ENCODE measurements at regions not wholly inside any gene's neighbourhood (a gene's known extent, or its start where the extent isn't known, plus 50 kb on each side); places are given as distances from the start of the nearest gene placed in this dataset.

- Mint-ChIP-seq H3K36me3 (ENCODE audit: insufficient read depth, unreplicated experiment) (no peaks in the 10 kb centered on the region), H3K4me1 (ENCODE audit: low read depth, unreplicated experiment) (no peaks in the 10 kb centered on the region), H3K27me3 (ENCODE audit: insufficient read depth, unreplicated experiment) (no peaks in the 10 kb centered on the region), H3K27ac (ENCODE audit: unreplicated experiment) (no peak overlapping the region), H3K9me3 (ENCODE audit: unreplicated experiment) (no peaks in the 10 kb centered on the region), H3K4me3 (ENCODE audit: unreplicated experiment) (no peak overlapping the region)
- ChIA-PET CTCF (no interaction called here), POLR2A (no interaction called here)
- no TSS peak for BruUV-seq (replicated peaks)
- no peaks in the 10 kb centered on the region for H3K4me1 ChIP-seq
- DNase-seq, result no peak
- no peak overlapping the region for H3K4me3 ChIP-seq (ENCODE audit: low read depth, low read length)
- no peaks in the 10 kb centered on the region for H3K9me3 ChIP-seq
- intact Hi-C loops (cut with micrococcal nuclease; ENCODE audit: unreplicated experiment), result no loop called here
- TF ChIP-seq CTCF (IDR thresholded peaks at IDR 0.05; ENCODE audit: insufficient read depth in 1 of 2, low read depth in 1 of 2, low read length in 1 of 2, severe bottlenecking in 1 of 2, unreplicated experiment in 1 of 2), result no peak
- no peaks in the 10 kb centered on the region for H3K36me3 ChIP-seq (ENCODE audit: control insufficient read depth, insufficient read depth, low read length)
- no peaks in the 10 kb centered on the region for H3K27me3 ChIP-seq (replicated peaks; ENCODE audit: control insufficient read depth, insufficient read depth, low read length)
Measured at GRCh38 chr1:221606256-221606655, 135.6 kb downstream of the DUSP10 start.

GRCh38 chr1:221608835-221609320 is 133.0 kb downstream of the DUSP10 start:
- POLR2A ChIA-PET, result no interaction called here
- BruUV-seq (replicated peaks), result no TSS peak

GRCh38 chr1:221611656-221612046 is 130.2 kb downstream of the DUSP10 start:
- H3K4me1 ChIP-seq, result peaks cover 9% of the 10 kb centered on the region; the same call in 1 of the 2 replicates
- intact Hi-C loops (cut with micrococcal nuclease; ENCODE audit: unreplicated experiment), result no loop called here
- no peak for DNase-seq
- CTCF ChIA-PET, result no interaction called here
- no TSS peak for BruUV-seq (replicated peaks)
- Mint-ChIP-seq H3K27me3 (ENCODE audit: insufficient read depth, unreplicated experiment) (no peaks in the 10 kb centered on the region), H3K27ac (ENCODE audit: unreplicated experiment) (no peak overlapping the region), H3K4me1 (ENCODE audit: low read depth, unreplicated experiment) (peaks cover 7% of the 10 kb centered on the region), H3K9me3 (ENCODE audit: unreplicated experiment) (no peaks in the 10 kb centered on the region), H3K4me3 (ENCODE audit: unreplicated experiment) (peak overlapping the region; percentile 2), H3K36me3 (ENCODE audit: insufficient read depth, unreplicated experiment) (no peaks in the 10 kb centered on the region)
- POLR2A ChIA-PET, result no interaction called here
- H3K36me3 ChIP-seq (ENCODE audit: control insufficient read depth, insufficient read depth, low read length), result no peaks in the 10 kb centered on the region
- TF ChIP-seq CTCF (IDR thresholded peaks at IDR 0.05; ENCODE audit: insufficient read depth in 1 of 2, low read depth in 1 of 2, low read length in 1 of 2, severe bottlenecking in 1 of 2, unreplicated experiment in 1 of 2), result no peak
- no peaks in the 10 kb centered on the region for H3K27me3 ChIP-seq (replicated peaks; ENCODE audit: control insufficient read depth, insufficient read depth, low read length)
- H3K4me3 ChIP-seq (ENCODE audit: low read depth, low read length), result no peak overlapping the region
- no peaks in the 10 kb centered on the region for H3K9me3 ChIP-seq

More at GRCh38 chr1:221608835-221609320, 133.0 kb downstream of the DUSP10 start:
- no peak overlapping the region for H3K4me3 Mint-ChIP-seq (ENCODE audit: unreplicated experiment)
- intact Hi-C loops (cut with micrococcal nuclease; ENCODE audit: unreplicated experiment), result no loop called here
- no peaks in the 10 kb centered on the region for H3K9me3 Mint-ChIP-seq (ENCODE audit: unreplicated experiment)
- Histone ChIP-seq H3K4me1 (peaks cover 9% of the 10 kb centered on the region; the same call in 1 of the 2 replicates), H3K9me3 (no peaks in the 10 kb centered on the region), H3K27me3 (replicated peaks; ENCODE audit: control insufficient read depth, insufficient read depth, low read length) (no peaks in the 10 kb centered on the region), H3K4me3 (ENCODE audit: low read depth, low read length) (no peak overlapping the region), H3K36me3 (ENCODE audit: control insufficient read depth, insufficient read depth, low read length) (no peaks in the 10 kb centered on the region)
- H3K36me3 Mint-ChIP-seq (ENCODE audit: insufficient read depth, unreplicated experiment), result no peaks in the 10 kb centered on the region
- H3K27ac Mint-ChIP-seq (ENCODE audit: unreplicated experiment), result no peak overlapping the region
- H3K27me3 Mint-ChIP-seq (ENCODE audit: insufficient read depth, unreplicated experiment), result no peaks in the 10 kb centered on the region
- CTCF ChIA-PET, result no interaction called here
- peaks cover 7% of the 10 kb centered on the region for H3K4me1 Mint-ChIP-seq (ENCODE audit: low read depth, unreplicated experiment)
- no peak for DNase-seq
- TF ChIP-seq CTCF (IDR thresholded peaks at IDR 0.05; ENCODE audit: insufficient read depth in 1 of 2, low read depth in 1 of 2, low read length in 1 of 2, severe bottlenecking in 1 of 2, unreplicated experiment in 1 of 2), result no peak

Data from Caco-2 (cell line).